ENCODE measurements at regions not wholly inside any gene's neighbourhood (a gene's known extent, or its start where the extent isn't known, plus 50 kb on each side); places are given as distances from the start of the nearest gene placed in this dataset.
"Not testable (repeated sequence)": the region's sequence is repeated elsewhere in the genome, so short reads cannot be mapped to it uniquely, and the experiment has no call there.

DNA sequence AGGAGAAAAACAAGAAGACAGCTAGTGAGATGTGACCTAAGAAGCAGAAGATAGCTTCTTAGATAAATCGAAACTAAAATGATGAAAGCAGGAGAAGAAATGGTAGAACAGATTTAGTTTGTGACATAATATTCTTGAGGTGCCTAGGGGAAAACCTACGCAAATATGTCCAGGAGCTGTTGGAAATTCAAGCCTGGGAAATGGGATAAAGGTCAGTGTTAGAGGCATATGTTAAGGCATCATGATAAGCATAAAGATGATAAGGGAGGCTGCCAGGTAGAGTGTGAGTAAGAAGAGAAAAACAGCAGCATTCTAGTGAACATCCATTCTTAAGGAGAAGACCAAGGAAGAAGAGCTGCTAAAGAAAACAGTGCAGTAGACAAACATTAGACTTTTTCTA, 109.6 kb upstream of the LGR5 start:
- no peak overlapping the region for H3K4me3 ChIP-seq (ENCODE audit: low read depth, low read length)
- TF ChIP-seq CTCF (IDR thresholded peaks at IDR 0.05; ENCODE audit: low read depth, low read length) = no peak
- TF ChIP-seq MAX (IDR thresholded peaks at IDR 0.05; ENCODE audit: low read depth, low read length) = no peak
- TF ChIP-seq MYC (IDR thresholded peaks at IDR 0.05; ENCODE audit: low read depth, low read length) = no peak
- no peak for TF ChIP-seq POLR2A (IDR thresholded peaks at IDR 0.05; ENCODE audit: extremely low read depth, insufficient read length)
- no peak for DNase-seq (ENCODE audit: low read depth)

DNA sequence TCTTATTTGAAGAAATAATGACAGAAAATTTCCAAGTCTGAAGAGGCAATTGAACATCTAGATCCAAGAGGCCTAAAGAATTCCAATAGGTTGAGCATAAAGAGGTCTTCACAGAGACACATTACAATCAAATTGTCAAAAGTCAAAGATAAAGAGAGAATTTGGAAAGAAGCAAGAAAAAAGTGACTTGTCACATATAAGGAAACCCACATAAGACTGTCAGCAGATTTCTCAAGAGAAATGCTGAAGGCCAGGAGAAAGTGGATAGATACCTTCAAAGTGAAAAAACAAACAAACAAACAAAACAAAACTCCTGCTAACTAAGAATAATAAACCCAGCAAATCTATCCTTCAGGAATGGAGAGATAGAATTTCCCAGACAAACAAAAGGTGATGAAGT, 118.1 kb upstream of the LGR5 start:
- DNase-seq (ENCODE audit: low read depth) = no peak
- TF ChIP-seq MYC (IDR thresholded peaks at IDR 0.05; ENCODE audit: low read depth, low read length) (no peak), CTCF (IDR thresholded peaks at IDR 0.05; ENCODE audit: low read depth, low read length) (no peak), MAX (IDR thresholded peaks at IDR 0.05; ENCODE audit: low read depth, low read length) (no peak), POLR2A (IDR thresholded peaks at IDR 0.05; ENCODE audit: extremely low read depth, insufficient read length) (no peak)

GRCh38 chr12:71321130-71321529, 118.5 kb upstream of the LGR5 start:
- no peak overlapping the region for H3K4me3 ChIP-seq (ENCODE audit: low read depth, low read length)
- DNase-seq (ENCODE audit: low read depth) = no peak
- no peak for TF ChIP-seq POLR2A (IDR thresholded peaks at IDR 0.05; ENCODE audit: extremely low read depth, insufficient read length)
- no peak for TF ChIP-seq MYC (IDR thresholded peaks at IDR 0.05; ENCODE audit: low read depth, low read length)
- TF ChIP-seq MAX (IDR thresholded peaks at IDR 0.05; ENCODE audit: low read depth, low read length) = no peak
- TF ChIP-seq CTCF (IDR thresholded peaks at IDR 0.05; ENCODE audit: low read depth, low read length) = no peak

More for the DNA sequence above, 118.1 kb upstream of the LGR5 start:
- H3K4me3 ChIP-seq (ENCODE audit: low read depth, low read length) = no peak overlapping the region

GRCh38 chr12:71315328-71315985, 124.1 kb upstream of the LGR5 start:
- no peak for TF ChIP-seq MYC (IDR thresholded peaks at IDR 0.05; ENCODE audit: low read depth, low read length)
- TF ChIP-seq CTCF (IDR thresholded peaks at IDR 0.05; ENCODE audit: low read depth, low read length) = no peak
- TF ChIP-seq MAX (IDR thresholded peaks at IDR 0.05; ENCODE audit: low read depth, low read length) = no peak
- DNase-seq (ENCODE audit: low read depth) = peak; percentile 4
- no peak overlapping the region for H3K4me3 ChIP-seq (ENCODE audit: low read depth, low read length)

GRCh38 chr12:71312768-71313403, 126.7 kb upstream of the LGR5 start:
- no peak for DNase-seq (ENCODE audit: low read depth)

GRCh38 chr12:71311611-71312010, 128.0 kb upstream of the LGR5 start:
- H3K4me3 ChIP-seq (ENCODE audit: low read depth, low read length); DNase-seq (ENCODE audit: low read depth): not testable (repeated sequence)

More at GRCh38 chr12:71312768-71313403, 126.7 kb upstream of the LGR5 start:
- no peak for TF ChIP-seq MAX (IDR thresholded peaks at IDR 0.05; ENCODE audit: low read depth, low read length)
- TF ChIP-seq CTCF (IDR thresholded peaks at IDR 0.05; ENCODE audit: low read depth, low read length) = no peak
- TF ChIP-seq MYC (IDR thresholded peaks at IDR 0.05; ENCODE audit: low read depth, low read length) = no peak
- no peak overlapping the region for H3K4me3 ChIP-seq (ENCODE audit: low read depth, low read length)

Data from NB4 (cell line).